ENCODE measurements at regions not wholly inside any gene's neighbourhood (a gene's known extent, or its start where the extent isn't known, plus 50 kb on each side); places are given as distances from the start of the nearest gene placed in this dataset.

GRCh38 chr11:115918576-115918975 lies 414.4 kb upstream of the CADM1 start:
- intact Hi-C loops (cut with micrococcal nuclease; ENCODE audit: unreplicated experiment) = no loop called here
- 28% methylated on average over 2 of the region's 2 CpGs for WGBS (ENCODE audit: low lambda C conversion rate)

More at GRCh38 chr11:115918576-115918975, 414.4 kb upstream of the CADM1 start:
- Histone ChIP-seq H3K27ac (ENCODE audit: extremely low read length, insufficient read depth, low read length) (no peak overlapping the region), H2AFZ (ENCODE audit: low read length) (no peak overlapping the region), H3K4me1 (ENCODE audit: insufficient read depth, low read length) (no peaks in the 10 kb centered on the region), H3K27me3 (ENCODE audit: control insufficient read depth in 1 of 2, insufficient read depth in 2 of 2, low read length in 2 of 2) (peaks cover 2 to 3% of the 10 kb centered on the region in 2 experiments; a peak in 3 of 5 replicates), H4K20me1 (ENCODE audit: insufficient read depth, low read length) (no peaks in the 10 kb centered on the region), H3K36me3 (replicated peaks in 1 of 2; ENCODE audit: control insufficient read depth in 1 of 2, insufficient read depth in 2 of 2, low read length in 2 of 2) (no peaks in the 10 kb centered on the region), H3K9me3 (ENCODE audit: low read length) (no peaks in the 10 kb centered on the region), H3K4me2 (ENCODE audit: low read depth, low read length) (no peak overlapping the region), H3K9ac (ENCODE audit: insufficient read depth, low read depth, low read length) (no peak overlapping the region), H3K79me2 (ENCODE audit: insufficient read depth, low read length) (no peaks in the 10 kb centered on the region), H3K4me3 (replicated peaks in 1 of 3; ENCODE audit: insufficient read depth in 1 of 3, low read depth in 2 of 3, low read length in 3 of 3) (no peak overlapping the region)
- ATAC-seq (no peak), FAIRE-seq (no peak), DNase-seq (ENCODE audit: low spot score) (no peak)
- POLR2A ChIA-PET = no interaction called here
- in situ Hi-C loops (cut with HindIII; ENCODE audit: extremely low pct_ligation_motif_present, low pct_unique_long_range_greater_than_20kb) = no loop called here
- CTCF ChIA-PET (ENCODE audit: low intra/inter-chr PET ratio, low total read pairs) = no interaction called here
- no peak for TF ChIP-seq ZBTB40 (IDR thresholded peaks at IDR 0.05)
- TF ChIP-seq ZBTB40 (CRISPR knock-in tag; IDR thresholded peaks at IDR 0.05) = no peak
- no peak for TF ChIP-seq KLF12 (CRISPR knock-in tag; IDR thresholded peaks at IDR 0.05; ENCODE audit: borderline replicate concordance)
- TF ChIP-seq U2AF1 (optimal IDR thresholded peaks at IDR 0.05; ENCODE audit: low read depth, low read length) = no peak
- no peak for TF ChIP-seq NR1H2 (CRISPR knock-in tag; IDR thresholded peaks at IDR 0.05; ENCODE audit: borderline replicate concordance, low read depth)
- no peak for TF ChIP-seq ZSCAN9 (CRISPR knock-in tag; IDR thresholded peaks at IDR 0.05; ENCODE audit: borderline replicate concordance)
- BruUV-seq (replicated peaks) = no TSS peak

All from HepG2 (cell line).